H54 (cell line): ENCODE measurements at regions not wholly inside any gene's neighbourhood (a gene's known extent, or its start where the extent isn't known, plus 50 kb on each side); places are given as distances from the start of the nearest gene placed in this dataset.

Experiments used
- DNase-seq: peaks from one replicate; pipeline ENCODE4 v3.0.0; 2011; ENCODE audit warnings: low spot score, mixed read lengths; ENCODE audit not compliant: insufficient read length
- FAIRE-seq: peaks from 3 replicates; lab custom pipeline; 2011; peaks lifted over from hg19 to GRCh38; lab: Jason Lieb, UNC
- POLR2A ChIP-seq: IDR thresholded peaks from 2 replicates; pipeline ENCODE4 v1.6.1; 2011; ENCODE audit warnings: low read depth, mild to moderate bottlenecking, low read length

DNA sequence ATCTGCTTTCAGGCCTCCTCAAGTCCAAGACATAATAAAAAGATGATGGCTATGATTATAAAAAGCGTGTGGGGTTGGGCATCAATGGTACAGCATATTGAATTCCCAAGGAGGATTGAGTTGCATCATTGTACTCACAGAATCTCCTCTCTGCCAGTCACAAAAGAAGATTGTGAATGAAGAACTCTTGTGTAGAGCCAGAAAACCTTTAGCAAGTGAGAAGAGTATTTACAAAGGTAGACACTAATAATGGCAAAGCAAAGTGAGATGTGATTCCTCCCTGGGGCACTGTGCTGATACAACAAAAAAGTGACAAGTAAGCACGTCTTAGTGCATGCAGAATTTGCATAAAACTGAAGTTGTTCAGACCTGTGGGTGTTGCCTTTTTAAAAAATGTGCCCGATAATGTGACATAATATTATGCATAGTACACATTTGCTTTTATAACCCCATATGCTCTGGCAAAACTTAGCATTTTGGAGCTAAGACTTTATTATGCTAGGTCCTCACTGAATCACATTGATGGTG, 291.2 kb upstream of the TBC1D5 start:
- FAIRE-seq (no peak), DNase-seq (no peak)
- no peak for TF ChIP-seq POLR2A

DNA sequence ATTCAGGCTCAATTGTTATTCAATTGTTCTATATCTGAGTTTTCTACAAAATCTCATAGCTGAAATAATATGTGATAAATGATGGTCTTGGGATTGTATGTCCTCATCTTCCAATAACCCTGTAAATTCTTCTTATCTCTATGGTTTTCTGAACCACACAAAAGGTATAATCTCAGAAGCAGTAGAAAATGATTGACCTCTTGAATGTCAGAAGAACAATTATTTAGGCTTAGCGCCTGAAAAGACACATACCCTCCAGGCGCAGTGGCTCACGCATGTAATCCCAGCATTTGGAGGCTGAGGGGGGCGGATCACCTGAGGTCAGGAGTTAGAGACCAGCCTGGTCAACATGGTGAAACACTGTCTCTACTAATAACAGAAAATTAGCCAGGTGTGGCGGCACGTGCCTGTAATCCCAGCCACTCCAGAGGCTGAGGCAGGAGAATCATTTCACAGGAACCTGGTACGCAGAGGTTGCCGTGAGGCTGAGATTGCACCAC, 288.0 kb upstream of the TBC1D5 start:
- no peak for FAIRE-seq
- DNase-seq = no peak
- no peak for TF ChIP-seq POLR2A

GRCh38 chr3:18027161-18027939, 284.9 kb upstream of the TBC1D5 start:
- no peak for FAIRE-seq
- TF ChIP-seq POLR2A = no peak
- no peak for DNase-seq

DNA sequence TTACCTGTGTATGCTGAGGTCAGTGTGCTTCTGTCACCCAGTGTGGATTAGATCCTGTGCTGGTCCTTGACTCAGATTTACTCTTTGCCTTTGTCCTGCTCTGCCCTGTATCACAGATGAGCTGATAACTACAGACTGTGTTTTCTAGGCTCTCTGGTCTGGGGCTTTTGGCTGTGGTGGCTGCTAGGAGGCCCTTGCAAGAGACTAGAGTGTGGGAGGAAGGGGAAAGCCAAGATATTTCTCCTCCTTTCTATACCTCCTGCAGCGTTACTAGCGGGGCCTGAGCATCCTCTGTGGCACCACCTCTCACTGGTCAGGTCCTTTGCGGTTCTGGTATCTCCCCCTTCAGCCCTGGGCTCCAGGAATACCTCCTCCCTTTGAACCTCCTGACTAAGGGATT, 282.3 kb upstream of the TBC1D5 start:
- FAIRE-seq (no peak), DNase-seq (no peak)
- TF ChIP-seq POLR2A = no peak

GRCh38 chr3:18019161-18019495, 276.7 kb upstream of the TBC1D5 start:
- no peak for FAIRE-seq
- no peak for DNase-seq
- TF ChIP-seq POLR2A = no peak

GRCh38 chr3:18018491-18019160, 276.2 kb upstream of the TBC1D5 start:
- TF ChIP-seq POLR2A = no peak
- FAIRE-seq = no peak
- no peak for DNase-seq

DNA sequence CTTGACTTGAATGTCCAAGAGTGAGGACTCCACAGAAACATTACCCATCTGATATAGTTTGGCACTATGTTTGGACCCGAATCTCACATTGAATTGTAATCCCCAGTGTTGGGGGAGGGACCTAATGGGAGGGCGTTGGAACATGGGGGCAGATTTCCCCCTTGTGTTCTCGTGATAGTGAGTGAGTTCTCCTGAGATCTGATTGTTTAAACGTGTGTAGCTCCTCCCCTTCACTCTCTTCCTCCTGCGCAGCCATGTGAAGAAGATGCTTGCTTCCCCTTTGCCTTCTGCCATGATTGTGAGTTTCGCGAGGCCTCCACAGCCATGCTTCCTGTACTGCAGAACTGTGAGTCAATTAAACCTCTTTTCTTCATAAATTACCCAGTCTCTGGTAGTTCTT, 273.9 kb upstream of the TBC1D5 start:
- DNase-seq (no peak), FAIRE-seq (no peak)
- TF ChIP-seq POLR2A = no peak

DNA sequence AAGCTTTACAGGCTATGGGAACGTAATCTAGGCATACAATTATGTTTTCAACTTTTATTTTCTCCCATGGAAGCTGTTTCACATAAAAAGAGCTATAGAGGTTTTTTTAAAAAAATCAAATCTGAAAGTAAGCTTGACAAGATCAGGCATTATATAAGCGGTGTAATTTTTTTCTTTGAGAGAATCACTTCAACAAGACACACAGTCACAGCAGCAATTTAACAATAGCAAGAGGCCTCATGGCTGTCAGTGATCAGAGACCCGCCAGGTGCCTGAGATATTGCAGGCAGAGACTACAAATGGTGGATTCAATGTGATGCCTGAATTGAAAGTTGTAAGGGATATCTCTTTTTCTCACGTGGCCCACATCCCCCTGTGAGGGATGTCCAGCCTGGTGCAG, 270.5 kb upstream of the TBC1D5 start:
- TF ChIP-seq POLR2A = no peak
- DNase-seq = no peak
- no peak for FAIRE-seq

- no peak for TF ChIP-seq POLR2A
- FAIRE-seq = no peak
- DNase-seq = no peak
Observed at GRCh38 chr3:18012436-18012835, 270.0 kb upstream of the TBC1D5 start.

- TF ChIP-seq POLR2A = no peak
- DNase-seq (no peak), FAIRE-seq (no peak)
Observed at GRCh38 chr3:18011387-18011786, 269.0 kb upstream of the TBC1D5 start.

DNA sequence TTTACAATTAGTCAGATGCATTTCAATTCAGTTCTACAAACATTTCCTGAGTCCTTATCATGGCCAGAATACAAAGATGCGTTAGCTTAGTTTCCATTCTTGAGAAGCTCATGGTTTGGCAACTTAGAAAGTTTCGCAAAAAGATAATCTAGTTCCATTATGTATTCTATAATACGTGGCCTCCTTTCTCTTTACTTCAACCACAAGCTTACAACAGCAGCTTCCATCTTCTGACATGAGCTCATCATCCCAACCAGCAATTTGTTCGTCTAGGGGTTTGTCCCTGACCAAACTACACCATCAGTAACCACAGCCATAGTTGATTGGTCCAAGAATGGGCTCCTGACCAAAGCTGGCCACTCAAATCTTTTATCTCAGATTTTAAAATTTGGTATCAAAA, 267.6 kb upstream of the TBC1D5 start:
- FAIRE-seq (no peak), DNase-seq (no peak)
- no peak for TF ChIP-seq POLR2A

DNA sequence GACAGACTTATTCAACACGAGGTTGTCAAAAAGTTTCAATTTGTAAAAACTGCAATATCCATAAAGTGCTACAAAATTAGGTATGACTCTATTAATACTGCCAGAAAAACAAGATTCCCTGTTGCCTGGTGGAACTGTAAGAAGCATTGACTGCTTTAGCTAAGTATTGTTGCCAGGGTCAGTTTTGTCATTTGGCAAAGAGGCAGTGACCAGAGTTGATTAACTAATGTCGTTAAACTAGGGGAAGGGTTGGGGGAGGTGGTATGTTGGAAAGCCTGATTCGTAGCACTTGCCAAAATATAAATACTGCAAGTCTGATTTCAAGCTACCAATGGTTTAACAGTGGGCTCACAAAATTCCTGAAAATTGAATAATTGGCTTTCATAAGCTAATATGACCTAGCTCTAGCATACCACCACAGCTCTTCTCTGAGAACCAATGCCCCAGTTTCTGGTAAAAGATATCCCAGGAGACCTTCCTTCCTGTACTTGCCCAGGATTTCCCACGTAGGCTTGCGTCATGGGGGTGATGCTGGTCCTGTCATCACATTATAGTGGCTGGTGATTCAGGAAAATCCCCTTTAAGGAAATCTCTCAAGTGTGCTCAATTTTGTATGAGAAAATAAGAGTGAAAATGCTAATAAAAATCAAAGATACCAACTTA, 266.4 kb upstream of the TBC1D5 start:
- no peak for DNase-seq
- no peak for TF ChIP-seq POLR2A
- FAIRE-seq = no peak

GRCh38 chr3:18007980-18008379, 265.5 kb upstream of the TBC1D5 start:
- FAIRE-seq = no peak
- TF ChIP-seq POLR2A = no peak
- DNase-seq = no peak

- no peak for TF ChIP-seq POLR2A
- FAIRE-seq (no peak), DNase-seq (no peak)
Observed at GRCh38 chr3:17995769-17996168, 253.3 kb upstream of the TBC1D5 start.
